T-helper 1 cell treated with Interleukin-12 subunit alpha and Interleukin-12 subunit beta and Interleukin-4 antibody, amounts not matched to agents 30 μg/mL and 1 μg/mL, for 36 hours (primary cell): ENCODE measurements at regions not wholly inside any gene's neighbourhood (a gene's known extent, or its start where the extent isn't known, plus 50 kb on each side); places are given as distances from the start of the nearest gene placed in this dataset.
A peak's percentile ranks its signal among the peaks of the same experiment; 100 is the strongest.
"Not testable (repeated sequence)": the region's sequence is repeated elsewhere in the genome, so short reads cannot be mapped to it uniquely, and the experiment has no call there.

ENCODE experiments used
- H3K27ac Mint-ChIP-seq: one replicate; pipeline ENCODE4 v1.8.0; 2021; ENCODE audit warnings: mild to moderate bottlenecking, mixed read lengths
- H3K27me3 Mint-ChIP-seq: one replicate; pipeline ENCODE4 v1.8.0; 2021; ENCODE audit warnings: low read depth, mixed read lengths
- H3K36me3 Mint-ChIP-seq: one replicate; pipeline ENCODE4 v1.8.0; 2021; ENCODE audit warnings: low read depth, mixed read lengths
- H3K4me1 Mint-ChIP-seq: one replicate; pipeline ENCODE4 v1.8.0; 2021; ENCODE audit warnings: low read depth, mixed read lengths
- H3K4me3 Mint-ChIP-seq: one replicate; pipeline ENCODE4 v1.8.0; 2021; ENCODE audit warnings: mild to moderate bottlenecking, moderate library complexity, mixed read lengths
- H3K9me3 Mint-ChIP-seq: one replicate; pipeline ENCODE4 v1.8.0; 2021; ENCODE audit warnings: mixed read lengths

GRCh38 chr9:66152406-66152805 lies 415.5 kb downstream of the FOXD4L4 start:
- not testable (repeated sequence) for H3K9me3 Mint-ChIP-seq, H3K4me1 Mint-ChIP-seq, H3K36me3 Mint-ChIP-seq, H3K27ac Mint-ChIP-seq, H3K4me3 Mint-ChIP-seq, H3K27me3 Mint-ChIP-seq

DNA sequence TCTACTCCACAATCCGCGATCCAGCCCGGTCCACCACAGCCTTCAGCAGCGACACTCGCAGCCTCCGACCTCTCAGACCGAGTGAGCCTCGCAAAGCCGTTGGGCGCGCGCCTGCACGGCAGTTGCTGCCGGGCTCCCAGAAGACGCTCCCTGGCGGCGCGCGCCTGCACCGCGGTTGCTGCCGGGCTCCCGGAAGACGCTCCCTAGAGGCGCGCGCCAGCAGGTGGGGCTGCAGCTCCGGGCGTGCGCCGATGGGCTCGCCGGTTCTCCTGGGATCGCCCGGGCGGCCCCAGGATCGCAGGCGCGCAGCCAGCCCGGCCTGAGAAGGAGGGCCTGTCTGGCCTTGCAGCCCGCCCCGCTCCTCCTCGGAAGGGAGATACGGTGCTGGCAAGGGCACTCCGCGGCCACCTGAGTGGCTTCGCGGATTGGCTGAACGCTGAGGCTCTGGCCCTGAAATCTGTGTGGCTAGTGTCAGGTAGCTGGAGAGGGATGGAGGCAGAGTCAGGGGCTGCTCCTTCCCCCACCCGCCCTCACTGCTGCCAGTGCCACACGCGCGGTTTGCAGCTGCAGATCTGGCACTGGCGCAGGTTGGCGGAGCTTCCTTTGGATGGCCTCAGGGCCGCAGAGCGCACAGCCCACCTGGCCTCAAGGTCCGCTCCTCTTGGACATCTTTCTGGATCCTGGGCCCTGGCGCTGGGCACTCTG lies 416.2 kb downstream of the FOXD4L4 start:
- H3K4me1 Mint-ChIP-seq, H3K36me3 Mint-ChIP-seq, H3K27ac Mint-ChIP-seq, H3K27me3 Mint-ChIP-seq, H3K4me3 Mint-ChIP-seq, H3K9me3 Mint-ChIP-seq: not testable (repeated sequence)

- H3K36me3 Mint-ChIP-seq, H3K27me3 Mint-ChIP-seq, H3K27ac Mint-ChIP-seq, H3K4me1 Mint-ChIP-seq, H3K4me3 Mint-ChIP-seq, H3K9me3 Mint-ChIP-seq: not testable (repeated sequence)
Measured at GRCh38 chr9:66153971-66154691, 417.2 kb downstream of the FOXD4L4 start.

DNA sequence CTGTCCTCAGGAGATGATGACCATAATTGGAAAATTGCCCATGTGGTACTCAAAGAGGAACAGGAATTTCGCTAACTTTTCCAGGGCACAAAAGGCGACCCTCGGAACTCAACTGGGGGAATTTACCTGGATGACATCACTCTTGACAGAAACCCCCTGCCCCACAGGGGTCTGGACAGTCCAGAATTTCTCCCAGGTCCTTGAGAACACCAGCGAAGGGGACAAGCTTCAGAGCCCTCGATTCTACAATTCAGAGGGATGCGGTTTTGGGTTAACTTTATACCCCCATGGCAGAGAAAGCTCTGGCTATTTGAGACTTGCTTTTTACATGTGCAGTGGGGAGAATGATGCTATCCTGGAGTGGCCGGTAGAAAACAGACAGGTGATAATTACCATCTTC lies 445.4 kb downstream of the FOXD4L4 start:
- H3K36me3 Mint-ChIP-seq, H3K27me3 Mint-ChIP-seq, H3K4me3 Mint-ChIP-seq, H3K4me1 Mint-ChIP-seq, H3K9me3 Mint-ChIP-seq, H3K27ac Mint-ChIP-seq: not testable (repeated sequence)

DNA sequence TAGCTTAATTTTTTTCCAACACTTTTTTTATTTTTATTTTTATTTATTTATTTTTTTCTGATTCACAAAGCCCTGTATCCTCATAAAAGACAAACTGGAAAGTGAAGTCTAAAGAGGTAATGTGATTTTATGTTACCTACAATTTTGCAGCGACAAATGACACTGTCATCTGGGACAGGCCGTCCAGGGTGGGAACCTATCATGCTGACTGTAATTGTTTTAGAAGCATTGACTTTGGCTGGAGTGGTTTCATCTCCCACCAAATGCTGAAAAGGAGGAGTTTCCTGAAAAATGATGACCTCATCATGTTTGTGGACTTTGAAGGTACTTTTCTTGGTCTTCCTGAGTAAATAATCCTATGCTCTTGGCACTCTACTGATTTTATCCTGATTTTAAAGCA lies 446.7 kb downstream of the FOXD4L4 start:
- H3K27ac Mint-ChIP-seq, H3K36me3 Mint-ChIP-seq, H3K27me3 Mint-ChIP-seq, H3K4me3 Mint-ChIP-seq, H3K4me1 Mint-ChIP-seq, H3K9me3 Mint-ChIP-seq: not testable (repeated sequence)

GRCh38 chr9:66197199-66197598 lies 460.3 kb downstream of the FOXD4L4 start:
- not testable (repeated sequence) for H3K36me3 Mint-ChIP-seq, H3K4me3 Mint-ChIP-seq, H3K4me1 Mint-ChIP-seq, H3K27ac Mint-ChIP-seq, H3K9me3 Mint-ChIP-seq, H3K27me3 Mint-ChIP-seq

- not testable (repeated sequence) for H3K9me3 Mint-ChIP-seq, H3K36me3 Mint-ChIP-seq, H3K4me1 Mint-ChIP-seq, H3K27me3 Mint-ChIP-seq, H3K27ac Mint-ChIP-seq, H3K4me3 Mint-ChIP-seq
Measured at GRCh38 chr9:66198421-66198820, 461.5 kb downstream of the FOXD4L4 start.

DNA sequence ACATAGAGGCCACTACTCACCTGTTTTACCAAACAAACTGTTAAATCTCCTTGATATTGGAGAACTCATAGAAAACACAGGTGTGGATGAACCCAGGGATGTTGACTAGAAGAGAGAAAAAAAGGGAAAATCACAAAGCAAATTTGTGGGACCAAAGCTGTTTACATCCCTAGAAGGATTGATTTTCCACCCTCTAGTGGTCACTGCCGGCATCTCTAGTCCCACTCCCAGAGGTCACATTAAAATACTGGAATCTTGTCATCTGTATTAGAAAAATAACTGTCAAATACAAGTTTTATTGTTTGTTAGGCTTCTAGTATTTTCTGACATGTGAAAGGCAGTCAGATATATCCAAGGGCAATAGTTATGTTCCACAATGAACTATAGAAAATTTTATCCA lies 469.7 kb downstream of the FOXD4L4 start:
- H3K9me3 Mint-ChIP-seq, H3K36me3 Mint-ChIP-seq, H3K4me3 Mint-ChIP-seq, H3K4me1 Mint-ChIP-seq, H3K27me3 Mint-ChIP-seq, H3K27ac Mint-ChIP-seq: not testable (repeated sequence)

GRCh38 chr9:66207914-66208313 lies 471.0 kb downstream of the FOXD4L4 start:
- H3K36me3 Mint-ChIP-seq, H3K27ac Mint-ChIP-seq, H3K4me1 Mint-ChIP-seq, H3K4me3 Mint-ChIP-seq, H3K27me3 Mint-ChIP-seq, H3K9me3 Mint-ChIP-seq: not testable (repeated sequence)

- H3K27ac Mint-ChIP-seq, H3K4me3 Mint-ChIP-seq, H3K4me1 Mint-ChIP-seq, H3K36me3 Mint-ChIP-seq, H3K9me3 Mint-ChIP-seq, H3K27me3 Mint-ChIP-seq: not testable (repeated sequence)
Measured at GRCh38 chr9:66244763-66245162, 507.8 kb downstream of the FOXD4L4 start.

DNA sequence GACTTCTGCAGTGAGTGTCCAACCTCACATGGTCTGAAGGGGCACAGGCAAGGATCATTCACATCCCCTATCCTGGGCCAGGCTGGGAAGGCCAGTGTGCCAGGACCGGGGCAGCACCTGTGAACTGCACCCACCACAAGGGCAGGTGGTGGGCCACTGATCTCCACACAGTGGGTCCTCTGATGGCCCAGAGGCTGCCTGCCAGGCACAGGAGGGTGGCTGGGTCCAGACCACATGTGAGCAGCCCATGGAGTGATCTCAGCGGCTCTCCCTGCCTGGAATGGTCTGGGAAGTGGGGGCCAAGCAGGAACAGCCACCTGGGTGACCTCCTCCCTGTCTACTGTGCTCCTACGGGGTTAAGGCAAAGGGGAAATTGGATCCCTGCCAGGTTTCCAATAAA lies 508.5 kb downstream of the FOXD4L4 start:
- H3K27ac Mint-ChIP-seq, H3K4me3 Mint-ChIP-seq, H3K4me1 Mint-ChIP-seq, H3K27me3 Mint-ChIP-seq, H3K36me3 Mint-ChIP-seq, H3K9me3 Mint-ChIP-seq: not testable (repeated sequence)

DNA sequence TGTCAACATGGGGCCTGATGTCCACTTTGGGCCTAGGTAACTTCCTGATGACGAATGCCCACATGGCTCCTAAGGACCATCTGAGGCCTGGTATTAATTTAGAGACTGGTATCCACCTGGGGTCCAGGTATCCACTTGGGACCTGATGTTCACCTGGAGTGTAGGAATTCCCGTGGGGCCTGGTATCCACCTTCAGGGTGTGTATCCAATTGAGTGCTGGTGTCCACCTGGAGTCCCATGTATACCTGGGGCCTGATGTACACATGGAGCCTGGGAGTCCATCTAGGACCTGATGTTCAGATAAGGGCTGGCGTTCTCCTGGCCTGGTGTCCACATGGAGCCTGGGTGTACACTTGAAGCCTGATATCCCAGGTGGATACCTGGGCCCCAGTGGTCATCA lies 520.6 kb downstream of the FOXD4L4 start:
- H3K4me3 Mint-ChIP-seq, H3K27ac Mint-ChIP-seq, H3K4me1 Mint-ChIP-seq, H3K36me3 Mint-ChIP-seq, H3K27me3 Mint-ChIP-seq, H3K9me3 Mint-ChIP-seq: not testable (repeated sequence)

- H3K9me3 Mint-ChIP-seq, H3K4me1 Mint-ChIP-seq, H3K4me3 Mint-ChIP-seq, H3K36me3 Mint-ChIP-seq, H3K27me3 Mint-ChIP-seq, H3K27ac Mint-ChIP-seq: not testable (repeated sequence)
Measured at GRCh38 chr9:66261576-66261975, 524.6 kb downstream of the FOXD4L4 start.

DNA sequence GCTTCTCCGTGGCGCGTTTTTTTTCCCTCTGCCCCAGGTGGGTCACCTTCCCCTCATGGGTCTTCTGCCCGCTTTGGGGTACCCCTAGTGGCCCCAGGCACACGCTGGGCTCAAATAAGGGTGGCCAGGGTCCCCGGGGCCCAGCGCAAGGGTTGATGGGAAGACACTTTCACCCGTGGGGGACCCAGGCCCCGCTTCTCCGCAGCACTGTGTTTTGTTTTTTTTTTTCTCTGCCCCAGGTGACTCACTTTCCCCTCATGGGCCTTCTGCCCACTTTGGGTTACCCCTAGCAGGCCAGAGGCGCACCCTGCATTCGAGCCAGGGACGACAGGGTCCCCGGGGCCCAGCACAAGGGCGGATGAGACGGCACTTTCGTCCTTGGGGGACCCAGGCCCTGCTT lies 526.7 kb downstream of the FOXD4L4 start:
- H3K9me3 Mint-ChIP-seq, H3K4me3 Mint-ChIP-seq, H3K27me3 Mint-ChIP-seq, H3K36me3 Mint-ChIP-seq, H3K27ac Mint-ChIP-seq, H3K4me1 Mint-ChIP-seq: not testable (repeated sequence)

DNA sequence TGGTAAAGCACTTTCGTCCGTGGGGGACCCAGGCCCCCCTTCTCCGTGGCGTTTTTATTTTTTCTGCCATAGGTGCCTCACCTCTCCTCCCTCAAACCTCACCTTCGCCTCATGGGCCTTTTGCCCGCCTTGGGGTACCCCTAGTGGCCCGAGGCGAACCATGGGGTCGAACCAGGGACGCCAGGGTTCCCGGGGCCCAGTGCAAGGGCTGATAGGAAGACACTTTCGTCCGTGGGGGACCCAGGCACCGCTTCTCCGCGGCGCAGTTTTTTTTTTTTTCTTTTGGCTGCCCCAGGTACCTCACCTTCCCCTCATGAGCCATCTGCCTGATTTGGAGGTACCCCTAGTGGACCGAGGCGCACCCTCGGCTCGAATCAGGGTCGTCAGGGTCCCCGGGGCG lies 527.8 kb downstream of the FOXD4L4 start:
- H3K27me3 Mint-ChIP-seq, H3K27ac Mint-ChIP-seq, H3K4me1 Mint-ChIP-seq, H3K36me3 Mint-ChIP-seq, H3K4me3 Mint-ChIP-seq, H3K9me3 Mint-ChIP-seq: not testable (repeated sequence)

DNA sequence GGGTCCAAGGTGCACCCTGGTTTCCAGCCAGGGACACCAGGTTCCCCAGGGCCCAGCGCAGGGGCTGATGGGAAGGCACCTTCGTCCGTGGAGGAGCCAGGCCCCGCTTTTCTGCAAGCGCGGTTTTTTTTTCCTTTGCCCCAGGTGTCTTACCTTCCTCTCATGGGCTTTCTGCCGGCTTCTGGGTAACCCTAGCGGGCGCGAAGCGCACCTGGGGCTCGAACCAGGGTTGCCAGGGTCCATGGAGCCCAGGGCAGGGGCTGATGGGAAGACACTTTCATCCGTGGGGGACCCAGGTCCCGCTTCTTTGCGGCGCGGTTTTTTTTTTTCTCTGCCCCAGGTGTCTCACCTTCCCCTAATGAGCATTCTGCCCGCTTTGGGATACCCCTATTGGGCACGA lies 529.3 kb downstream of the FOXD4L4 start:
- H3K27ac Mint-ChIP-seq, H3K36me3 Mint-ChIP-seq, H3K9me3 Mint-ChIP-seq, H3K4me1 Mint-ChIP-seq, H3K27me3 Mint-ChIP-seq: not testable (repeated sequence)
- H3K4me3 Mint-ChIP-seq, result peak overlapping the region; percentile 10
